ENCODE measurements at regions not wholly inside any gene's neighbourhood (a gene's known extent, or its start where the extent isn't known, plus 50 kb on each side); places are given as distances from the start of the nearest gene placed in this dataset.
"Not testable (repeated sequence)": the region's sequence is repeated elsewhere in the genome, so short reads cannot be mapped to it uniquely, and the experiment has no call there.

DNA sequence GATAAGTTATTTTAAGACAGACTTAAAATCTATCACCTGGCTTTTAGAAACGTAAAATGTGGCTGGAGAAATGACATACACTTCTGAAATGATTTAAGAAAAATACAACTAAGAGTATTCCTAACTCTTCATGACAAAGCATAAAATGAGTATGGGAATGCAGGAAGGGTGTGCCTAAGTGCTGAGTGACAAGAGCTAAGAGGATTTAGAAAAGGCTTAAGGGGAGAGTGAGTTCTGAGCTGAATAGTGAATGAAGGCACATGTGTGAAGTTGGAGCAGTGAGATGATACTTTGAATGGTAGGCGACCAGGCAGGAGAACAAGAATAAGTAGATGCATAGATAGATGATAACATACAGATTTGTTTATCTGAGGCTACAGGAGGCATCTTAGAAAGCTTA is 458.3 kb upstream of the TENM3 start:
- no peak for DNase-seq (ENCODE audit: extremely low spot score, insufficient read length, low read depth)
- FAIRE-seq = no peak

DNA sequence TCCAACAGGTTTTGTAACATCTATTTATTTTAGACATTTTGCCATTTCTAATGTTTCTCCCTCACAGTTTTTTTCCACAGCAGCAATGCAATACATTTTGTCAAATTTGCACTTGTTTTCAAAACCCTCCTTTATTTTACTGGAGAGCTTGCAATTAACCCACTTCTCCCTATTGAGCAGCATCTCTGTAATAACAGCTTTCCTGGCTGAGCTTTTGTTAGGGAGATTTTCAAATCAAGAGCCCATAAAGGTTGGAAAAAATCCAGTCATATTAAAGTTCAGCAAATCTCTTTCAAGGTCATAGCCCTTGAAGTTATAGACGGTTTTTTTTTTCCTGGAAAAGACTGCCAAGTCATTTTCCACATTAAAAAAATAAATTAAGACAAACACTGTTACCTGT is 450.6 kb upstream of the TENM3 start:
- no peak for DNase-seq (ENCODE audit: extremely low spot score, insufficient read length, low read depth)
- no peak for FAIRE-seq

DNA sequence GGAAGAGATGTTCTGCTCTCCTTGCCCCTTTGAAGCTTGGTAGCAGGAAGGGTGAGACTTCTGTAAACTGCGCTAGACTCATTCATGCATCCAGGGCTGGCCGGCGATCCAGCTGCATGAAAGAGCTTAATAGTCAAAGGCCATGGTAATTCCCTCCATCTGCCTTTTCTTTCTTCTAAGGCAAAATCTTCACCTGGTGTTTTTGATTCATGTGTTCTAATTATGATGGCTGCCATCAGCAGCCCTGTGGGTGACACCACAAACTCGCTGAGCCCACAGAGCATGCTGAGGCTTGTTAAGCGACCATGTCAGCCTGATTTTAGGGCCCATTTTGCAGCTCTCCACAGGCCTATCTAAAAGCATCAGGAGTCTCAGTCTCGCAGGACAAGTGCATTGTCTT is 450.1 kb upstream of the TENM3 start:
- no peak for FAIRE-seq

DNA sequence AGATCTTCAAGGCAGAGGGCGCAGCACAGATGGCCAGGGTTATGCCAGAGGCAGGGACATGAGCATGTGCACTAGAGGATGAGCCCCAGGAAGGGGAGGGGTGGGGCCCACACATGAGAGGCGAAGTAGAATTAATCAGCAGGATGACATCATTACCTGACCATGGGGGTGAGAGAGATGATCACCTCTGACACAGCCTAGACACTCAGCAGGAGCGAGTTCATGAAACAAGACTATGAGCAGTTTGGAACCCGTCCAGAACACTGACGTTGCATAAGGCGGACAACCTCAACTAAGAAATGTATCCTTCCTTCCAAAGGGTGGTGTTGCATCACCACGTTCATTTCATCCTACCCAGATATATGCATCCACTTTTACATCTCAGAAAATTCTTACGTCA is 446.7 kb upstream of the TENM3 start:
- DNase-seq (ENCODE audit: extremely low spot score, insufficient read length, low read depth) (no peak), FAIRE-seq (no peak)

More for the DNA sequence above, 450.1 kb upstream of the TENM3 start:
- DNase-seq (ENCODE audit: extremely low spot score, insufficient read length, low read depth) = no peak

DNA sequence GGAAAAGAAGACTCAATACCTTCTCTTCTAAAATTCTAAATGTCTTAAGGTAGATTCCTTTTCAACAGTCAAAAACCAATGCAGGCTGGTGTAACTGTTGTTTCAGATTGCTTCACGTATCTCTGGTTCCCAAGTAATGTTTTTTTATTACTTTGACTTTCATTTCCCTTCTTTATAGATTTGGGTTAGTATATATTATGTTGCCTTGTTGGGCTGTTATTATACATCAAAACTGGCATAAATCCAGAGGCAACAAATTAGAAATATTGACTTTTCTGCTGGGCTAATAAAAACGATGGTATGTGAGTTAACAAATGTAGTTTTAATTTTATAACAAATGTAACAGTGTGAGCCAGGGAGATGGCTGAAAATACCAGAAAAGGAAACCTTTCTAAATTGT is 444.7 kb upstream of the TENM3 start:
- DNase-seq (ENCODE audit: extremely low spot score, insufficient read length, low read depth) (no peak), FAIRE-seq (no peak)

DNA sequence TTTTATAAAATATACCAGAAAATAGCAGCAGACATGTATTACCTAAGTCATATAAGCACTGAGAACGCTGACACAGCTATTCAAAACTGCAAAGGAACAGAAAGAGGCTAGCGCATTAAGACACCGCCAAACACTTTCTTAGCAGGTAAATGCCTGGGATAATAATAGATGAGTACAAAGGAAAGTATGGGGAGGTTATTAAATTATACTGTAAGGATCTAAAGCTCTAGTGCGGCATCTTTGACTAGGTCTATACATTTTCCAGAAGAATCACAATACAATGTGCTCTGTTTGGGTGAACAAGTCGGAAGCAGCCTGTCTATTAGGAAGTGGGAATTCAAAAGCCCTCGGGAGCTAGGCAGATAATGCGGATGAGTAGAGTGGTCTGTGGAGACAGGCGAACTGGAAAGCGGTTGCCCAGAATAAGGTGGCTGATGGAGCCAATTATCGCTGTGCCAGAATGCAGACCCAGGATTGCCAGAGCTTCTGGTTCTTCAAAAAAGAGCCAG is 443.6 kb upstream of the TENM3 start:
- no peak for DNase-seq (ENCODE audit: extremely low spot score, insufficient read length, low read depth)
- FAIRE-seq = no peak

DNA sequence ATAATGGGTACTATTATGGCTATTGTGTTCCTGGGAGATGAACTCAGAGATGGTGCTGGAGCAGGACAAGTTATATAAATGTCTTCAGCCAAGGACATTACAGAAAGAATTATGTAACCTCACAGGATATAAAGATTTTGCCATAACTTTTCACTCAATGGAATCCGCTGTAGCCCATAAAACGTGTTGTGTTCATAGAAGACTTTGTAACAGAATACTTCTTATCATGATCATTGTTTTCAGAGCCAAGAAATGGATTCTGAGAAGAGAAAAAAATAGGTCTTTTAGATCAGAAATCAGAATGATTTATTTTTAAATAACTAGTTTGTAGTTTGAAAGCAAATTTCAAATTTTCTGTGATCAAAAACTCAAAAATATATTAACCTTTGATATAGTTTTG is 441.0 kb upstream of the TENM3 start:
- FAIRE-seq = no peak

DNA sequence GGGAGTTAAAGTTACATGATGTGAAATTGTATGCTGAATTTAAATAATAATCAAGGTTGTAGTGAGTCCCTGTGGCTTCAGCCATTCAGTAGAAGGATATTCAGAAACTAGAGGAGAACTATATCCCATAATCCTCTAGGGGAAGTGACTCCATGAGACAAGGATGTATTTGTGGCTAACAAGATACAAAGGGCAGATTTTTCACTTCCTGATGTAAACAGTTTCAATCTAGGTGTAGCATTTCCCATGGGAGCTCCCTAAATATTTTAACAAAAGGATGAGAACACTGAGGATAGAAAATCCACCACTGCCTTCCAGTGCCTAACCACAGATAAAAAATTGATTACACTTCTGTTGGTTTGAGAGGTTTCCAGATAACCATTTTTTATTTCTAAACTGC is 435.4 kb upstream of the TENM3 start:
- FAIRE-seq (no peak), DNase-seq (ENCODE audit: extremely low spot score, insufficient read length, low read depth) (no peak)

More for the DNA sequence above, 441.0 kb upstream of the TENM3 start:
- no peak for DNase-seq (ENCODE audit: extremely low spot score, insufficient read length, low read depth)

DNA sequence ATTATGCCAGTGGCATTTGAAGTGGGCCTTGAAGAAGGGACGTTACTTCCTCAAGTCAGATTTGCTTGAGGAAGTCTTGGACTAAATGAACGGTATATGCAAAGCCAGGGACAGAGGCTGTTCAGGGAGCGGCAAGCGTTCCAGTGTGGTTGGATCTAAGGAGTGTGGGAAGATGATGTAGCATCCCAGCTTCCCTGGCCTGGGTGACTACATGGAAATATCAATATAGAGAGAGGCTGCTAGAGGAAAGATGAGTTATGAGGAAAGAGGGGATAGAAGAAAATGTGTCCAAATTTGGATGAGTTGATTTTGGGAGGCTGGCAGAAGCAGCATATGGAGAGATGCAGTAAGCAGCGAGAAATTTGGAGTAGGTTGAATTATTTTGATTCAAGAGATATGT is 432.5 kb upstream of the TENM3 start:
- FAIRE-seq (no peak), DNase-seq (ENCODE audit: extremely low spot score, insufficient read length, low read depth) (no peak)

DNA sequence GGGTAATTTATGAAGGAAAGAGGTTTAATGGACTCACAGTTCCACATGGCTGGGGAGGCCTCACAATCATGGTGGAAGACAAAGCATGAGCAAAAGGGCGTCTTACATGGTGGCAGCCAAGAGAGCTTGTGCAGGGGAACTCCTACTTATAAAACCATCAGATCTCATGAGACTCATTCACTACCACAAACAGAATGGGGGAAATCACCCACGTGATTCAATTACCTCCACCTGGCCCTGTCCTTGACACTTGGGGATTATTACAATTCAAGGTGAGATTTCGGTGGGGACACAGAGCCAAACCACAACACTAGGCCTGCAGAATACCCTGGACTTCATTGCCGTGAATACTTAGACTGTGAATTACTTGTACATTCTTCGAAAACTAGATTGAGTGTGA is 431.7 kb upstream of the TENM3 start:
- DNase-seq (ENCODE audit: extremely low spot score, insufficient read length, low read depth); FAIRE-seq: not testable (repeated sequence)

DNA sequence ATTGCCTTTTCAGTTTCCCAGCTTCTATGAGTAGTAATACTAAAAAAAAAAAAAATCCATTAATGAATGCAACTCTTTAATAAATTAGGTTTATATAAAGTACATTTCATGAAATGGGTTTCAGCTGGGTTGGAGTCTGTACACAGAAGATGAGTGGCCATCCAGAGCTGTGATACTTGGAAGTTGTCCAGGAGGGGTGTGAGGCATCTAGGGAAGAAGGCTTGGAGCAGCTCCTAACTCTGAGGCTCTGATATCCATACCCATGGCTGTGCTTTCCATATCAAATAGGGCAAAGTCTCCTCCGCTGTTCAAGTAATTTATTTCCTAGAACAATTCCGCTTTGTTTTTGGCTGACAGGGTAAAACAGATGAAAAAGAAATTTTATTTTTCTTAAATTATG is 423.3 kb upstream of the TENM3 start:
- no peak for DNase-seq (ENCODE audit: extremely low spot score, insufficient read length, low read depth)
- FAIRE-seq = no peak

DNA sequence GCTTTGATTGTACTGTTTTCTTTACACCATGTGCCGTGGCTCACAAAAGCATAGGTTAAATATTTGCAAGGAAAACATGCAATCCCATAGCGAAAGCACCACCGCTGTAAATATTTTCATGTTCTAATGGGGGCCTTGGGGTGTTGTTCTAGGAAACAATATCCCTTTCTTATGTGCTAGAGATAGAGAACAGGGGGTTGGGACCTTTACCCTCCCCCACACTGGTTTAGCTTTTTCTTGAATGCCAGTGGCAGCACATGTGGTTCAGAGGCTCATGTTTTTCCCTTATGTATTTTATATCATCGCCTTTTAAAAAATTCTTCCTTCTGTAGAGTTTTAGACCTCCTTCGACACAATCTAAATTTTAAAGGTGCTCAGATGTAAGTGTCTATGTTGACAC is 422.6 kb upstream of the TENM3 start:
- FAIRE-seq (no peak), DNase-seq (ENCODE audit: extremely low spot score, insufficient read length, low read depth) (no peak)

DNA sequence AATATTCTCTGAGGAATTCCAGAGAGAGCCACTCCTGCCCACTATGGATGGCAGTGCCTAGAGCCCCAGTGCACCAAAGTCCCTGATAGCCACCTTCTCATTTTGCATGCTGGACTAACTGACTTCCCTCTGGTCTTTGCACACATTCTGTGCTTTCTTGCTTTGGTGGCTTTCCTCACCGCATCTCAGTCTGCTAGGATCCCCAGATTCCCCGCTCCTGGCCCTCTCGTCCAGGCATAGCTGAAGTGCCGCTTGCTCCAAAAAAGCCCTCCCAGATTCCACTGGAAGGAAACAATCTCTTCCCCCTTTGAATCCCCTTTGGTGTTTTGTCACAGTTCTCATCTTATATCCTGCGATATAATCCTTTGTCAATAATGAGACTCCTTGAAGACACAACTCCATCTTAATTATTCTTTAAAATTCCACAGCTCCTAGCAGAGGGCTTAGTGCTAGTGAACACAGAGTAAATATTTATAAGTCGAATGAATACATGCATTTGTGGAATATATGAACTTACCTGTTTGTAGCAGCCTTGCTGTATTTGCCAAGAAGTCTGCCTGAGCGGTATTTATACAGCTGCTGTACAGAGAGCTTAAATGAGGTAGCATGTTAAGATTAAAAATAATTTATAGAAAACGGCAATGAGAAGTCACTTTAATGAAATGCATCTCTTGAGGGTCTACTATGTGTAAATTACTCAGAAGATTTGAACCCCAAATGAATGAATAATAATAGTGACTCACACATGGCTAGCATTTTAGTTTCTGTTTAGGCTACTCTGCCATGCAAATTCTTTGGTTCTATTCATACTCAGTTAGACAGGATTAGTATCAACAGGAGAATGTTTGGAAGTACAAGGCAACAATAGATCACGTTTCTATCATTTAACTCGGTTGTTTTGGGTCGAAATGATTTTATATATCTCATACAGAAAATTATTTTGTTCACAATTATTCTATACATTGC is 421.9 kb upstream of the TENM3 start:
- DNase-seq (ENCODE audit: extremely low spot score, insufficient read length, low read depth) (no peak), FAIRE-seq (no peak)

DNA sequence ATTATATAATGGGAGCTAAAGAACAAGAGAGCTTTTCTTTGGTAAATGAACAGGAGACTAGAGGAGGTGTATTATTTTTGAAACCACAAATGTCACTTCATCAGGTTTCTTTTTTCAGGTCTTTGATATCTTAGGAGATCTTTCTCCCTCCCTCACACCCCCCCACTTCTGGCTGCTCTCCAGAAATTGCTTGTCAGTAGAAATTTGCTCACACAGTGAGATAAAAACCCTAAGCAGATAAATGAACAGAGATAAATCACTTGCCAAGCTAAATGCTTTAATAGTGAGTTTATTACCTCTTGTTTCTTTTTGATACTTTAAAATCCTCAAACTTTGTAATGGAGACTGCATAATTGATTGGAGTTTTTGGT is 421.2 kb upstream of the TENM3 start:
- FAIRE-seq (no peak), DNase-seq (ENCODE audit: extremely low spot score, insufficient read length, low read depth) (no peak)

DNA sequence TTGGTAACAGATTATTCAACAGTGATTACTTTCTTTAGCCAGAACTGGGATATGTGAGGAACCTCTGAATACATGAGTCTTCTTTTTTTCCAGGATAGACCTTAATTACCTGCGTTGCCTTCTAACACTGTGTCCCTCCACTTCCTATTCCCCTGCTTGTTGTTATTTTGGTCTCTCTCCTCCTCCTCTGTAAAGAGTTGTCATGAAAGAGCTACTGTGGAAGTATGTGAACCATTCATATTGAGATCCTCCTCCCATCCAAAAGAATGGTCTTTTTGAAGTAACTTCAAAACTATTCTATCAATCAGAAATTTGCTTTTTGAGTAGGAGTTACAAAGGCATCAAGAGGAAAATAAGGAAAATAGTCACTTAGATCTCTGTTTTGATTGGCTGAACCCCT is 420.0 kb upstream of the TENM3 start:
- FAIRE-seq (no peak), DNase-seq (ENCODE audit: extremely low spot score, insufficient read length, low read depth) (no peak)

DNA sequence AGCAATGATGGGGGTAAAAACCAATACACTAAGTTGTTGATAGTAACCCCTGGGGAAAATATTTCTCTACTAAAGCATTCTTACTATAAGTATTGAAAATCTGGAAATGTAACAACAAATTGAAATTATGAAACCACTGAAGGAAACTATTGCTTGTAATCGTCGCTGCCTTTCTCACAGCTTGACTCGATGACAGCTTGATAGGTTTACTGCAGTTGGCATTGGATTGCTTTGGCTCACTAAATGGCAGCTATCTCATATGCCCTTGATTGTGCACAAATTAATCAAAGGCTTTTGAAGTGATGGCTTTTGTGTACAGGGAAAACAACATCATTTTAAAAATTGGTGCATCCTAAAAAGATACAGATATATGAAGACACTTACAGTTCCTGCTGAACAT is 419.6 kb upstream of the TENM3 start:
- no peak for FAIRE-seq
- no peak for DNase-seq (ENCODE audit: extremely low spot score, insufficient read length, low read depth)

DNA sequence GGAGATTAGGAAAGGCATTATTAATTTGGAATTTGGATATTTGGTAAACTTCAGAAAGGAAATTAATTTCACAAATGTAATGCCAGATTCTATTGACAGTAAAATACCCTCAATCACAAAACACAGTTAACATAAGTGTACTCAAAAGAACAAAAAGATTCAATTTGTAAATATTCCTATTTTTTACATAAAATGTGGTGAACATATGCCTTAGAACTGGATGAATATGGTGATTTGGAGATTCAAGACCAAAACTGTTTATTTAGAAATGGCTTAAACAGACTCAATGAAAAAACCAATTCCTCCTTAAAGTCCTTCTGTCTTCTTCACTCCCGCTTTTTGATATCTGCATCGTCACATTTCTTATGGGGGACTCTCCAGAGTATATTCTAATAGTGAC is 417.6 kb upstream of the TENM3 start:
- DNase-seq (ENCODE audit: extremely low spot score, insufficient read length, low read depth) = no peak

DNA sequence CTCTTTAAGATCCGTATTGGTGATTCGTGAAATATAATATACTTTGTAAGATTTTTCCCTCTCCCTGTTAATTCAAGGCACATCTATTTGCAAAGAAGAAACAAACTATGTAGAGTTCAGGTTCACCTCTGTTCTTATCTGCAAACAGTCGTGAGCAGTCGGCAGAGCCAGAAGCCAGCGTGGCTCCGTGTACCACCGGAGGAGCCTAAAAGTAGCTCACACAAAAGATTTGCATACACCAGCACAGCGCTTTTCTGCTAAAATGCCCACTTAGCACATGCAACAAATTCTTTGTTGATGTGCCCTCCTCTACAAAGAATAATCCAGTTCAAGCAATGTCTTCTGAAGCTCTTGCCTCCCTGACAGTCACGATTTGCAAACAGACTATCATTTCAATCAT is 416.0 kb upstream of the TENM3 start:
- no peak for FAIRE-seq
- DNase-seq (ENCODE audit: extremely low spot score, insufficient read length, low read depth) = no peak

More for the DNA sequence above, 417.6 kb upstream of the TENM3 start:
- no peak for FAIRE-seq

DNA sequence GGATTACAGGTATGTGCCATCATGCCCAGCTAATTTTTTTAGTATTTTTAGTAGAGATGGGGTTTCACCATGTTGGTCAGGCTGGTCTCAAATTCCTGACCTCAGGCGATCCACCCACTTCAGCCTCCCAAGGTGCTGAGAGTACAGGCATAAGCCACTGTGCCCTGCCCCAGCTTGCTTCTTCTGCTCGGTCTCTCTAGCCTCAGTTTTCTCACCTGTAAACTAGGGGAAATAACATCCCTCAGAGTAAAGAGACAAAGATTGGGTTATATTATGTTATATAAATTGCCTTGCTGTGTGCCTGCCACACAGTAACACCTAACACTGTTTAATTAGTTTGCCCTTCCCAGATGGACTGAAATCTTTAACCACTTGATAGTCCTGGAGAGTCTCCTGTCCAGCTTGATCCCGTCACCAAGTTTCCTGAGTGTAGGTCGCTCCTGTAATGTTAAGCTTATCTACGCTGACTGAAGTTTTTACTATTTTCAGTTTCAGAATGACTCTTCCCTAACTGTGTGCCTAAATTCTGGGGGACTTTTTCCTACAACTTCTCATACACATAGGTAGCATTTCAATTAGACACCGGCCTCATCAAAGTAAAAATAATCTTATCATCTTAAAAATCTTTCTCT is 412.7 kb upstream of the TENM3 start:
- DNase-seq (ENCODE audit: extremely low spot score, insufficient read length, low read depth) (peak; percentile 1), FAIRE-seq (no peak)

DNA sequence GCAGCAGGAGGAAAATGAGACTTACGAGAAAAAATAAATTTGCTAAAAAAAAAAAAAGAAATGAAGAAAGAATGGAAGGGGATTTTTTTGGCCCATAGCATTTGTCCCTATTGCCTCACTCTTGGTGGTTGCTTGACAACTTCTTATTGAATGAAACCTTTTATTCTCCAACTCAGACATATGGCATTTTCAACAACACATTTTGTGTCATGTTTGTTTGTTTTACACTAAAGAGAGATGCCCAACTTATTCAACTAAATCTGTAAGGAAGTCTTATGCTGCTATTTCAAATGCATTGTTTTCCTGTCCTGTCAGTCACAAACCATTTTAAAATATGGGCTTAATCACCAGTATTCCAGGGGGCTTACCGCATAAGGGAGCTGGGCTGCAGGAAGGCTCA is 409.1 kb upstream of the TENM3 start:
- FAIRE-seq (no peak), DNase-seq (ENCODE audit: extremely low spot score, insufficient read length, low read depth) (no peak)

DNA sequence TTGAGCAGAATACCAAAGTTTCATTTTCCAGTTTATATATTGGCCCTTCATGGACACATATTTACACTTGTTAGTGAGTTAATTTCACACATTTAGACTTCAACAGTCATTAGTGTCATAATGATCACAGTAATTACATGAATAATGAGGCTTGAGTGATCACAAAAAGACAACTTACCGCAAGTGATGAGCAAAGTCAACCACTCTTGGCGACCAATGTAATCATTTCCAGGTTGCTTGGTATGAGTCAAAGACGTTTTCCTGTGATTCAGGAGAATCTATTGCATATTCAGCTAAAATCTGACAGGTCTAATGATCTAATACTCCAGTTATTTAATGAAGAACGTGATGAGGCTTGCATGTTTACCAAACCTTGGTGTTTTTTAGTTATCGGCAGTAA is 407.9 kb upstream of the TENM3 start:
- no peak for FAIRE-seq
- no peak for DNase-seq (ENCODE audit: extremely low spot score, insufficient read length, low read depth)
